Erythroblast (primary cell): ENCODE measurements at regions not wholly inside any gene's neighbourhood (a gene's known extent, or its start where the extent isn't known, plus 50 kb on each side); places are given as distances from the start of the nearest gene placed in this dataset.

Experiments used
- DNase-seq, 2 experiments: peaks; one replicate each; lab custom pipeline; 2025; lab: John Stamatoyannopoulos, UW
- GATA1 ChIP-seq: IDR thresholded peaks from 2 replicates; pipeline ENCODE4 v1.6.1; 2011; ENCODE audit warnings: low read depth, mild to moderate bottlenecking, control low read depth, low read length, moderate library complexity
- POLR2A ChIP-seq: IDR thresholded peaks from 2 replicates; pipeline ENCODE4 v1.6.1; 2011; ENCODE audit warnings: mild to moderate bottlenecking, low read length

- TF ChIP-seq GATA1: no peak
- TF ChIP-seq POLR2A: no peak
- DNase-seq: no peak
Observed at GRCh38 chr1:188846468-188846867, 1631.2 kb downstream of the BRINP3 start.

GRCh38 chr1:188857526-188858087, 1620.1 kb downstream of the BRINP3 start:
- TF ChIP-seq GATA1: no peak
- no peak for TF ChIP-seq POLR2A
- no peak for DNase-seq

- no peak for DNase-seq
- TF ChIP-seq POLR2A (no peak), GATA1 (no peak)
Observed at GRCh38 chr1:188867614-188868013, 1610.0 kb downstream of the BRINP3 start.

DNA sequence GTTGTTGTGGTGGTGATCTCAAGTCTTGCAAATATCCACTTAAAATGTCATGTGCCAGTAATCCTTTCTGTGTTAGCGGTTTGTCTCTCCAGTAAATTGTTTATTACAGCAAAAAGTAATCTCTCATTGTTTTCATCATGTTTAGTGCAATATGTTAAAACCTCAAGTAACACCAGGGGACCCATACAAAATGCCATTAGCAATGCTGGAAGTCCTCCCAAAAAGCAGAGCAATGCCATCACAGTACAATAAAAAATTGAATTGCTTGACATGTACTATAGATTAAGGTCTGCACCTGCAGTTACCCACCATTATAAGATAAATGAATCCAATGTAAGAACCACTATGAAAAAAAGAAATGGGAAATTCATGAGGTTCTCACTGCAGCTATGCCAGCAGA, 1606.5 kb downstream of the BRINP3 start:
- no peak for DNase-seq
- TF ChIP-seq GATA1 (no peak), POLR2A (no peak)

- TF ChIP-seq POLR2A: no peak
- no peak for TF ChIP-seq GATA1
- no peak for DNase-seq
Observed at GRCh38 chr1:188872376-188872775, 1605.3 kb downstream of the BRINP3 start.

DNA sequence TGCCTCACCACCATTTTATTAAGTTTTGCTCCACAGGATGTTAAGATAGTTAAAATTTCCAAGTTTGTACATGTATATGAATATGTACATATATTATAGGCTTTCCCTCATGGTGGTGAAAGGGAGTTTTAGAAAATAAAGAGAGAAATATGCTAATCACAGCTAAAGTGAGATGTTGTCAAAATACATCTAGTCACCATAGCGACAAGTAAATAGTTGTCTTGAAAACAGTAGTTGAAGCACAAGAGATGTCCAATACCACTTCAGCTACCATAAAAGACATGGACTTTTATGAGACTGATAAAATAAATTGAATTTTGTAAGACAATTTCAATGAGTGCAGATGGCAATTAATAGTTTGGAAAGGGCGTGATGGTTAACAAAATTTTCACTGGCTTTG, 1600.0 kb downstream of the BRINP3 start:
- no peak for DNase-seq
- no peak for TF ChIP-seq GATA1
- no peak for TF ChIP-seq POLR2A

GRCh38 chr1:188888386-188888785, 1589.3 kb downstream of the BRINP3 start:
- no peak for TF ChIP-seq POLR2A
- no peak for TF ChIP-seq GATA1
- DNase-seq: no peak

- no peak for DNase-seq
- TF ChIP-seq POLR2A (no peak), GATA1 (no peak)
Observed at GRCh38 chr1:188889166-188889565, 1588.5 kb downstream of the BRINP3 start.

DNA sequence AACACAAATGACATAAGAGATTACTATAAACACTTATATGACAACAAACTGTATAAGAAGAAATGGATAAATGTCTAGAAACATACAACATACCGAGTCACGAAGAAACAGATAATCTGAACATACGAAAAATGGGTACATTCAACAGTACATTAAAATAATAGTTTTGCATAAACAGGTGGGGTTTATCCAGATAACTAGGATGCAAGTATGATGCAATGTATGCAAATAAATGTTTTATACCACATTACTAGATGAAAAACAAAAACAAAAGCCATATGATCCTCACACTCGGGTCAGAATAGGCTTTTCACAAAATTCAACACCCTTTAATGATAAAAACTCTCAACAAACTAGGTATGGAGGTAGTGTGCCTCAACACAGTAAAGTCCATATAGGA, 1585.7 kb downstream of the BRINP3 start:
- TF ChIP-seq GATA1: no peak
- no peak for TF ChIP-seq POLR2A
- DNase-seq: no peak

- no peak for DNase-seq
- TF ChIP-seq POLR2A (no peak), GATA1 (no peak)
Observed at GRCh38 chr1:188895611-188896010, 1582.1 kb downstream of the BRINP3 start.

DNA sequence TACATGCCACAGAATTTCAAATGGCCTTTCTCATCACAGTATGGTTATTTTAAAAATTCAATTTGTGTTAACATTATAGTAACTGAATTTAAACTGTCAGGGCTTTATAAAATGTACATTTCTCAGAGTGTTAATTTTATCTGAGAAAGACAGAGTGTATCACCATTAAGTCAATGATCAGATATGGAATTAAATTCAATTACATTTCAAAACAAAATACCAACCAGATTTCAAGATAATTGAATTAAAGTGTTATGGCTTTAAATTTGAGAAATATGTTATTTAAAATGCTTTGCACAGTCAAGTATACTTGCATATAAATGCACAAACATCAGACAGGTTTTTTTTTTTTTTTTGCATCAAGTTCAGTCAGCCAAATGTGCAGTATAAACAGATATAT, 1574.4 kb downstream of the BRINP3 start:
- TF ChIP-seq POLR2A (no peak), GATA1 (no peak)
- no peak for DNase-seq

GRCh38 chr1:188904201-188904600, 1573.5 kb downstream of the BRINP3 start:
- TF ChIP-seq GATA1 (no peak), POLR2A (no peak)
- DNase-seq: no peak

- TF ChIP-seq GATA1 (no peak), POLR2A (no peak)
- DNase-seq: no peak
Observed at GRCh38 chr1:188906921-188907641, 1570.6 kb downstream of the BRINP3 start.

DNA sequence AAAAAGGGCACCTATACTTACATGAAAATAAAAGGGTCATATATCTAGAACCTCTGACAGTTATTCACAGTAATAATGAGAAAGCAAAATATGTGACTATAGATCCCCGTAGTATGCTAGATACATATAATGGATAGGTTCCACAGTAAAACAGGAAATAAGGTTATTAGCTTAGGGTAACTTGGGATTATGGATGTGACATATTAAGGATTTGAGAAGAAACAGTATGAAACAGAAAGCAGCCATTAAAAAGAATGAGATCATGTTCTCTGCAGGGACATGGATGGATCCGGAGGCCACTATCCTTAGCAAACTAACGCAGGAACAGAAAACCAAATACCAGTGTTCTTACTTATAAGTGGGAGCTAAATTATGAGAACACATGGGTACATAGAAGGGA, 1547.3 kb downstream of the BRINP3 start:
- no peak for TF ChIP-seq POLR2A
- no peak for TF ChIP-seq GATA1

DNA sequence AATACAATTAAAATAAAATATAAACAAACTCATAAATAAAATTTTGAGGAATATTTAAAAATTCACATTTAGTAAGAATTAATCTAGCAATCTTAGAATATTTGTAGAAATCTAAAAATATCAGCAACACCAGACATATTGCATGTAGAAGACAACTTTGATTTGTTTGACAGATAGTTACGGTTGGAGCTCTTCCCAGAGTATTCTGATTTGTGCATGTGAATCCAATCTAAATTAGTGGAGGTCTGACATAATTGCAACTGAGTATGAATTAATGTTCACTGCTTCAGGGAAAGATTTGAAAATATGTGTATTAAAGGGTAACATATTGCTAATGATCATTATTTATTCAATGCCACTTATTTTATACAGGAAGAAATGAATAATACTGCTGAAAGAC, 1546.2 kb downstream of the BRINP3 start:
- TF ChIP-seq GATA1 (no peak), POLR2A (no peak)

More for the DNA sequence above, 1547.3 kb downstream of the BRINP3 start:
- DNase-seq: no peak

More for the DNA sequence above, 1546.2 kb downstream of the BRINP3 start:
- no peak for DNase-seq
